SH-SY5Y (cell line): ENCODE measurements at regions not wholly inside any gene's neighbourhood (a gene's known extent, or its start where the extent isn't known, plus 50 kb on each side); places are given as distances from the start of the nearest gene placed in this dataset.

Source experiments
- GATA2 ChIP-seq: IDR thresholded peaks from 2 replicates; pipeline ENCODE4 v1.6.1; 2011; ENCODE audit warnings: mild to moderate bottlenecking, low read depth, low read length
- GATA3 ChIP-seq: IDR thresholded peaks from 2 replicates; pipeline ENCODE4 v1.6.1; 2011; ENCODE audit warnings: low read depth, mild to moderate bottlenecking, low read length, moderate library complexity

- TF ChIP-seq GATA2 (no peak), GATA3 (no peak)
Observed at GRCh38 chr2:128717758-128718710, 399.4 kb upstream of the HS6ST1 start.
